ENCODE measurements at regions not wholly inside any gene's neighbourhood (a gene's known extent, or its start where the extent isn't known, plus 50 kb on each side); places are given as distances from the start of the nearest gene placed in this dataset.

- no peak for TF ChIP-seq CTCF (IDR thresholded peaks at IDR 0.05)
- H3K4me3 ChIP-seq = no peak overlapping the region
- no peaks in the 10 kb centered on the region for H3K36me3 ChIP-seq
- DNase-seq = peak in 1 of 2 donors; percentile 38
- H3K27ac ChIP-seq = no peak overlapping the region
- intact Hi-C loops (cut with DNase I; ENCODE audit: low total_unique reads) = no loop called here
- no peaks in the 10 kb centered on the region for H3K4me1 ChIP-seq
- H3K9me3 ChIP-seq = peaks cover 0 to 37% (median 8%) of the 10 kb centered on the region in 3 donors
- no peaks in the 10 kb centered on the region for H3K27me3 ChIP-seq
Measured at GRCh38 chr7:63072806-63073205, 925.8 kb upstream of the ZNF722 start.

- H3K36me3 ChIP-seq = no peaks in the 10 kb centered on the region
- TF ChIP-seq CTCF (IDR thresholded peaks at IDR 0.05) = no peak
- no peaks in the 10 kb centered on the region for H3K4me1 ChIP-seq
- H3K4me3 ChIP-seq = no peak overlapping the region
- H3K27me3 ChIP-seq = no peaks in the 10 kb centered on the region
- H3K27ac ChIP-seq = no peak overlapping the region
- peaks cover 0 to 33% (median 4%) of the 10 kb centered on the region in 3 donors for H3K9me3 ChIP-seq
- intact Hi-C loops (cut with DNase I; ENCODE audit: low total_unique reads) = no loop called here
- peak in 1 of 2 donors; percentile 34 for DNase-seq
Measured at GRCh38 chr7:63073286-63073685, 925.4 kb upstream of the ZNF722 start.

GRCh38 chr7:63073736-63074135 lies 924.9 kb upstream of the ZNF722 start:
- intact Hi-C loops (cut with DNase I; ENCODE audit: low total_unique reads) = no loop called here
- Histone ChIP-seq H3K4me3 (no peak overlapping the region), H3K36me3 (no peaks in the 10 kb centered on the region), H3K4me1 (no peaks in the 10 kb centered on the region), H3K27me3 (no peaks in the 10 kb centered on the region), H3K27ac (no peak overlapping the region), H3K9me3 (peaks cover 0 to 29% (median 0%) of the 10 kb centered on the region in 3 donors)
- peak in 1 of 2 donors; percentile 32 for DNase-seq
- no peak for TF ChIP-seq CTCF (IDR thresholded peaks at IDR 0.05)

GRCh38 chr7:63077841-63078240 lies 920.8 kb upstream of the ZNF722 start:
- no peak for TF ChIP-seq CTCF (IDR thresholded peaks at IDR 0.05)
- DNase-seq = peak in 1 of 2 donors; percentile 28
- Histone ChIP-seq H3K4me3 (no peak overlapping the region), H3K27ac (no peak overlapping the region), H3K27me3 (no peaks in the 10 kb centered on the region), H3K9me3 (peaks cover 0 to 20% (median 9%) of the 10 kb centered on the region in 3 donors), H3K4me1 (no peaks in the 10 kb centered on the region), H3K36me3 (no peaks in the 10 kb centered on the region)
- intact Hi-C loops (cut with DNase I; ENCODE audit: low total_unique reads) = no loop called here

GRCh38 chr7:63080406-63080805 lies 918.2 kb upstream of the ZNF722 start:
- no peak overlapping the region for H3K4me3 ChIP-seq
- H3K36me3 ChIP-seq = no peaks in the 10 kb centered on the region
- H3K9me3 ChIP-seq = peaks cover 0 to 20% (median 12%) of the 10 kb centered on the region in 3 donors
- no peaks in the 10 kb centered on the region for H3K4me1 ChIP-seq
- H3K27ac ChIP-seq = no peak overlapping the region
- no peak for TF ChIP-seq CTCF (IDR thresholded peaks at IDR 0.05)
- intact Hi-C loops (cut with DNase I; ENCODE audit: low total_unique reads) = no loop called here
- H3K27me3 ChIP-seq = no peaks in the 10 kb centered on the region
- DNase-seq = no peak

GRCh38 chr7:63080831-63081230 lies 917.8 kb upstream of the ZNF722 start:
- Histone ChIP-seq H3K4me1 (no peaks in the 10 kb centered on the region), H3K9me3 (peaks cover 0 to 24% (median 12%) of the 10 kb centered on the region in 3 donors), H3K27me3 (no peaks in the 10 kb centered on the region), H3K4me3 (no peak overlapping the region), H3K27ac (no peak overlapping the region), H3K36me3 (no peaks in the 10 kb centered on the region)
- no peak for DNase-seq
- intact Hi-C loops (cut with DNase I; ENCODE audit: low total_unique reads) = no loop called here
- TF ChIP-seq CTCF (IDR thresholded peaks at IDR 0.05) = no peak
